Stimulated activated memory B cell treated with anti-CD40 and anti-IgM and Interleukin-4, amounts not matched to agents 10 μg/mL and 1 μg/mL and 100 μg/mL, for 72 hours (primary cell): ENCODE measurements at regions not wholly inside any gene's neighbourhood (a gene's known extent, or its start where the extent isn't known, plus 50 kb on each side); places are given as distances from the start of the nearest gene placed in this dataset.
"Not testable (repeated sequence)": the region's sequence is repeated elsewhere in the genome, so short reads cannot be mapped to it uniquely, and the experiment has no call there.

Source experiments
- ATAC-seq: fragments of 150-1000 bp; cut with Tn5 transposase; 2 replicates; pipeline ENCODE4 v1.10.0; 2021
- H3K27ac Mint-ChIP-seq: one replicate; pipeline ENCODE4 v1.8.0; 2022; ENCODE audit warnings: mild to moderate bottlenecking, mixed read lengths
- H3K27me3 Mint-ChIP-seq: one replicate; pipeline ENCODE4 v1.8.0; 2022; ENCODE audit warnings: mixed read lengths
- H3K36me3 Mint-ChIP-seq: one replicate; pipeline ENCODE4 v1.8.0; 2022; ENCODE audit warnings: mixed read lengths
- H3K4me1 Mint-ChIP-seq: one replicate; pipeline ENCODE4 v1.8.0; 2022; ENCODE audit warnings: mixed read lengths
- H3K4me3 Mint-ChIP-seq: one replicate; pipeline ENCODE4 v1.8.0; 2022; ENCODE audit warnings: mild to moderate bottlenecking, moderate library complexity, mixed read lengths
- H3K9me3 Mint-ChIP-seq: one replicate; pipeline ENCODE4 v1.8.0; 2022; ENCODE audit warnings: mixed read lengths

- Mint-ChIP-seq H3K4me3 (no peak overlapping the region), H3K9me3 (peaks cover 6% of the 10 kb centered on the region), H3K27me3 (no peaks in the 10 kb centered on the region), H3K27ac (no peak overlapping the region), H3K4me1 (peaks cover 25% of the 10 kb centered on the region), H3K36me3 (peaks cover 5% of the 10 kb centered on the region)
- ATAC-seq: no peak
Measured at GRCh38 chr5:89324990-89325389, 442.0 kb upstream of the MEF2C start.

GRCh38 chr5:89320421-89321277, 437.7 kb upstream of the MEF2C start:
- no peaks in the 10 kb centered on the region for H3K36me3 Mint-ChIP-seq
- H3K27ac Mint-ChIP-seq: no peak overlapping the region
- H3K4me3 Mint-ChIP-seq: no peak overlapping the region
- H3K9me3 Mint-ChIP-seq: no peaks in the 10 kb centered on the region
- H3K27me3 Mint-ChIP-seq: no peaks in the 10 kb centered on the region
- peaks cover 20% of the 10 kb centered on the region for H3K4me1 Mint-ChIP-seq
- ATAC-seq: no peak

- not testable (repeated sequence) for H3K27ac Mint-ChIP-seq, H3K9me3 Mint-ChIP-seq, H3K4me3 Mint-ChIP-seq, H3K27me3 Mint-ChIP-seq, ATAC-seq, H3K36me3 Mint-ChIP-seq
- H3K4me1 Mint-ChIP-seq: peaks cover 24% of the 10 kb centered on the region
Measured at GRCh38 chr5:89317838-89318237, 434.9 kb upstream of the MEF2C start.

DNA sequence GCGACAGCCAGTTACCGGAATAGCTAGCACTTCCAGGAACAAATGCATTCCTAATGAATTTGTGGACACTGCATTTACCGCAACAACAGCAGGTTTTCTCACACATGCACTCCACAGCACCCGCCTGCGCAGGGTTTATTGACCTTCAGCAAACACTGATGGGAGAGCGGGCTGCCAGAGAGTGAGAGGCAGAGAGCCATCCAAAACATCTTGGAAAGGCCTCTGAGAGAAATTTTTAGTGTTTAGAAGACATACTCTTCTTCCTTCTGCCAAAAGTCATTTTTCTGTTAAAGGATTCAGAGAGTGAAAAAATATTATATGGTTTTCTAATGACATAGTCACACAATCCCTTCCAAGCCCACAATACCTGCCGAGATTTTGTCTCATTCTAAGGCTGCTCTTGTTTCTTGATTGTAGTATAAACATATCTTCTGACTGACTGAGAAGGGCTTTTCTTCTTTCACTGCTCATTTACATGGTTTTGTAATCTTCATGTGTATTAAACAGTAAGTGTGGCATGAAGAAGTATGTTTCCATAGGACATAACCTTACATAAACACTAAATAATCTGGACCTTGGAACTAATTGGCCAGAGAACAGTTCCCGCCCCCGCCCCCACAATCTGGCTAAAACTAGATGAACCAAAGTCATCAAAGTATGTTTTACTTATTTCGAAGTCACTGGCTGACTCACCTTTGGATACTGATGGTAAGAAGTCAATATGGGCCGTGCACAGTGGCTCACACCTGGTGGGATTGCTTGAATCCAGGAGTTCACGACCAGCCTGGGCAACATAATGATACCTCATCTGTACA, 432.5 kb upstream of the MEF2C start:
- Mint-ChIP-seq H3K36me3 (no peaks in the 10 kb centered on the region), H3K4me1 (peaks cover 28% of the 10 kb centered on the region)

DNA sequence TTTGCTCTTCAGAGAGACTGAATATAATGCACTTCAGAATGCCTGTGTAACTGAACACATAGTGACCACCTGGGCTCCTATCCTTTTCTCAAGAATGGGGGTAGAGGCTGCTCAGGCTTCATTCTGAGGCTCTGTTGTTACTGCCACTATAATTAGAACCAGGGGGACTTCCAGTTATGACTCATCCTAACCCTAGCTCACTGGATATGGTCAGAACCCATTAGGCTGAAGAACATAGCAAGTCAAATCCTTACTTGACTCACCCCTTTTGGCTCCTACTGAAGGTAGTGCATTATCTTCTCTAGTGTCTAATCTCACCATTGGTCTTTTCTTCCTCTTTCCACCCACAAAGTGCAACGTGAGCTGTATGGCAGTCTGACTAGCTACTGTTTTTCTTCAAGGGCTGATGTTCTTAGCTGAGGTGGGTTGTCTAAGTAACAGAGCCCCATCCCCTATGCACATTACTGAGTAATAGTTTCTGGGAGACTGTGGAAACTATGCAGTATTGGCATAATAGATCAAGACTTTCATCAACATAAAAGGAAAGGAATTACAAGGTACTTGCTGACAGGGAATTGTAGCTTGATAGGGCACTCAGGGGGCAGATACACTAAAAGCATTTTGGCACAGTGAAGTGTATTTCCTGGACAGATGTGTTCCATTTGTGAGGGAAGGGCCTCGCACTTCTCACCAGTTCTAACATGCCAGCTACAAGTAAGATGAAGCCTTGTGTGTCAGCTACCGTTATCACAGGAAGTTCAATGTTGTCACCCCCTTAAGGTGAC, 431.0 kb upstream of the MEF2C start:
- H3K27ac Mint-ChIP-seq: peak overlapping the region; percentile 93
- peaks cover 30% of the 10 kb centered on the region for H3K4me1 Mint-ChIP-seq
- peak overlapping the region; percentile 6 for H3K4me3 Mint-ChIP-seq
- peak; percentile 99 for ATAC-seq
- no peaks in the 10 kb centered on the region for H3K27me3 Mint-ChIP-seq
- H3K36me3 Mint-ChIP-seq: no peaks in the 10 kb centered on the region
- no peaks in the 10 kb centered on the region for H3K9me3 Mint-ChIP-seq

More for the DNA sequence above, 432.5 kb upstream of the MEF2C start:
- Mint-ChIP-seq H3K27me3 (no peaks in the 10 kb centered on the region), H3K9me3 (no peaks in the 10 kb centered on the region), H3K4me3 (no peak overlapping the region), H3K27ac (peak overlapping the region; percentile 93)
- no peak for ATAC-seq

- Mint-ChIP-seq H3K9me3 (no peaks in the 10 kb centered on the region), H3K27me3 (no peaks in the 10 kb centered on the region), H3K27ac (peak overlapping the region; percentile 93), H3K4me1 (peaks cover 37% of the 10 kb centered on the region), H3K4me3 (no peak overlapping the region), H3K36me3 (no peaks in the 10 kb centered on the region)
- ATAC-seq: no peak
Measured at GRCh38 chr5:89313044-89313443, 430.1 kb upstream of the MEF2C start.

DNA sequence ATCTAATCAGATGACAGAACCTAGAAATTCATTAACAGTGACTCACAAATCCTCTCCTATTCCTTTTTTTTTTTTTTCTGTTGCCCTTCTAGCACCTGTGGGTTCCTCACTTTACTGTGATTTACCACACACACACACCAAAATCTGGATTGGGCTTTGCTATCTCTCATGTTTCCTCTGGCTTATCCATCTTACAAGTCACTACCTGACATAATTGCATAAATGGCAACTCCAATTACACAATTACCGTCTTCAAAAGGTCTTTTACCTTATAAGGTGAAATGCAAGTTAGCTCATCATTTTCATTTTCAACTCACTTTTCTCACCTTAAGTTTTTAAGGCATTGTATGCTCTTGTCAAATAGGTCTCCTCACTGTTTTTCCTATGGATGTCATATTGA, 426.3 kb upstream of the MEF2C start:
- H3K27ac Mint-ChIP-seq: peak overlapping the region; percentile 48
- no peaks in the 10 kb centered on the region for H3K27me3 Mint-ChIP-seq
- H3K36me3 Mint-ChIP-seq: no peaks in the 10 kb centered on the region
- no peak overlapping the region for H3K4me3 Mint-ChIP-seq
- peaks cover 3% of the 10 kb centered on the region for H3K9me3 Mint-ChIP-seq
- ATAC-seq: no peak
- H3K4me1 Mint-ChIP-seq: peaks cover 44% of the 10 kb centered on the region

DNA sequence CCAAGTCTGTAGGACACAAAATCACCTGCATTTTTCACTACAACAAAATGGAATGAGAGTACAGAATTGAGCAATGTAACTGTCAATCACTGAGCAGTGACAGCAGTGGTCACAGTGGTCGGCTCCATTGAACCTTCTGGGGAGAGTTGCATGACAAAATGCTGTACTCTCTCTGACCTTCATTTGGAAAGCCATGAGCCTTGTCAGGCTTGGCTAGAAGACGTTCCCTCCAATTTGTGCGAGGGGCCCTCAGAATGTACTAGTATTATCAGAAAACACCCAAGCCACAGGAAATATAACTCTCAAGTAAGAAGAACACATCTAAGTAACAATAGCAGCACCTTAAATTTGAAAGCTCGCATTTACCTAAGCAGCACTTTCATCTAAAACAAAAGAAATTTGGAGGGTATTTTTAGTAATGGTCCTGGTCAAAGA, 425.6 kb upstream of the MEF2C start:
- H3K36me3 Mint-ChIP-seq: no peaks in the 10 kb centered on the region
- no peak overlapping the region for H3K4me3 Mint-ChIP-seq
- H3K27me3 Mint-ChIP-seq: no peaks in the 10 kb centered on the region
- H3K9me3 Mint-ChIP-seq: peaks cover 3% of the 10 kb centered on the region
- peak overlapping the region; percentile 48 for H3K27ac Mint-ChIP-seq
- peak; percentile 93 for ATAC-seq
- peaks cover 38% of the 10 kb centered on the region for H3K4me1 Mint-ChIP-seq

- Mint-ChIP-seq H3K4me1 (peaks cover 35% of the 10 kb centered on the region), H3K9me3 (peaks cover 3% of the 10 kb centered on the region), H3K27ac (peak overlapping the region; percentile 48), H3K27me3 (no peaks in the 10 kb centered on the region), H3K36me3 (no peaks in the 10 kb centered on the region), H3K4me3 (no peak overlapping the region)
- no peak for ATAC-seq
Measured at GRCh38 chr5:89307972-89308371, 425.0 kb upstream of the MEF2C start.

GRCh38 chr5:89307141-89307540, 424.2 kb upstream of the MEF2C start:
- ATAC-seq, H3K27me3 Mint-ChIP-seq, H3K36me3 Mint-ChIP-seq, H3K9me3 Mint-ChIP-seq, H3K4me3 Mint-ChIP-seq: not testable (repeated sequence)
- H3K27ac Mint-ChIP-seq: peak overlapping the region; percentile 48
- H3K4me1 Mint-ChIP-seq: peaks cover 34% of the 10 kb centered on the region

DNA sequence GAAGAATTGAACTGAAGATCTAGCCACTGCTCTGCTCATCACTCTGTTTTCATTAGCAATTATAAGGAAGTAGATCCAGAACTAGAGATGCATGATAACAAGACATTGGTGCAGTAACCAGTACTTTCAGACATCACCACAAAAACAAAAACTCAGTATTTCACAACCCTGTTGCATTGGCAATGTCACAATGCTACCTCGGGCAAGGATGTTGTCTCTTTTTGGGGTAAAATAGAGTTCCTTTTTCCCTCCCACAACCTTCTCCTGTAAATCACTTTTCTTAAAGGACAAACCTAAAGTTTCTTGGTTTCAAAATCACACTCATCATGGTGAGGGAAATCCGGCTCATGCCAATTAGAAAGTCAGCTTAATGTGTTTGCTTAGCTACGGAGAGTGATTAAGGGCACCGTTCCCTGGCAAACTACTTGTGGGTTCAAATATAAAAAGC, 420.1 kb upstream of the MEF2C start:
- peaks cover 6% of the 10 kb centered on the region for H3K9me3 Mint-ChIP-seq
- no peak overlapping the region for H3K4me3 Mint-ChIP-seq
- no peaks in the 10 kb centered on the region for H3K36me3 Mint-ChIP-seq
- peaks cover 40% of the 10 kb centered on the region for H3K4me1 Mint-ChIP-seq
- H3K27me3 Mint-ChIP-seq: no peaks in the 10 kb centered on the region
- H3K27ac Mint-ChIP-seq: peak overlapping the region; percentile 89
- ATAC-seq: peak; percentile 85

DNA sequence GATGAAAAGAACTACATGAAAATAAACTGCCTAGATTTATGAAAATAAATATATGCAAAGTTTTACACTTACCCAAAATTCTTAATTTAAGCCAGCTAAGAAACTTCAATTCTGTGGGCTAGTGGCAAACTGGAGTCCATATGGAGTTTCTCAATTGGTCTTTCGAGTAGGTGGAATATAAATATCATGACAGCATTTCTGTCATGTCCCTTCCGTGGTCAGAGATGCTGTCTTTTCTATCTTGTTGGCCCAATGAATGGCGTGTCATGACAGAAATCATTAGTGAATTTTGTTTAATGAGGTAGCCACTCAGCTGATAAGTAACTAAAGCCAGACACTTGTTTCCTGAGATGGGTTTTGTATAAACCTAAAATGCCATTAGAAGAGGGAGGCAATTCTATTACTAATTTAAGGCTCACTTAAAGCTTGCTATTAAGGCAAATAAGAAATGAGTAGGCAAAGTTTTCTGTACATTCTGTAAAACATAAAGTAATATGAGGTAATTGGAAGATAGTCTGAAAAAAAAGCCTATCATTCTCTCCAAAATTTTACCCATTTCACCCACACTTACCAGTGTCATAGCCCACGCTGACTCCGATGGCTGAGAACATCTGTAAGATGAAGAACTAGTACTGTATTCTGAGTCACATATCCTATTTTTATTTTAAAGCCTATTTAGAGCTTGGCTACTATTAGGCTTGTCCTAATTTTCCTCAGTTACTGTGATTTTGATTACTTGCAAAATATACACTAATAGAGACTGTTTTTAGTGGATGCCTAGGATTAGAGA, 419.3 kb upstream of the MEF2C start:
- peaks cover 36% of the 10 kb centered on the region for H3K4me1 Mint-ChIP-seq
- H3K27me3 Mint-ChIP-seq: no peaks in the 10 kb centered on the region
- ATAC-seq: peak; percentile 53

DNA sequence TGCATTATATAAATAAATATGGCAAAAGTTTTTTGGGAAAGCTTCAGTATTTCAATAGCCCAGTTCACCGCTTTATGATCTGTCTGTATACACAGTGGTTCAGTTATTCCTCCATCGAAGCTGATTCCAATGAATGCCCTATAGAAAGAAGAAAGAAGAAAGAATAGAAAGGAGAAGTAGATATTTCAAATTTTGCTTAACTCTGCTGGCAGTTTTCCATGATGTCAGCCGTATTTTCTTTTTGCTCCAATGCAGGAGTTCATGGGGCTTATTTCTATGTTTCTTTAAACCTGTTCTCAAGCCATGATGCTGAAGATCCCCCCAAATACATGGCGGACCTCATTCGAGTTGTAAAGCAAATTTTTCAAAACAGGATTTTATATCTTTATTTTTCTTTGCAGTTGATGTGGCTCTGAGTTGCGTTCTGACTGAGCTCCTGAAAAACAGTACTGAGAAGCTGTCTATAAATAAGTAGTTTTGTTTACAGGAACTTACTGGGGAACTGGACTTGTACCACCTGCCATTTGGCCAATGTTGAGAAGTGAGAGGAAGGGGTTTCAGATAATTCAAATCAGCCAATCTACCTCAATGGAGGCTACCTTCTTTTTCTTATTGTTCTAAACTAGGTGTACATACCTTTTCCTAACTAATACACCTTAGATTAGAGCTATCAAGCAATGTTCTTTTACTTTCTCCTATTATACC, 418.5 kb upstream of the MEF2C start:
- Mint-ChIP-seq H3K36me3 (no peaks in the 10 kb centered on the region), H3K9me3 (peaks cover 3% of the 10 kb centered on the region), H3K4me1 (peaks cover 36% of the 10 kb centered on the region), H3K27ac (peak overlapping the region; percentile 89), H3K27me3 (no peaks in the 10 kb centered on the region), H3K4me3 (peak overlapping the region; percentile 54)
- peak; percentile 83 for ATAC-seq

More for the DNA sequence above, 419.3 kb upstream of the MEF2C start:
- Mint-ChIP-seq H3K27ac (peak overlapping the region; percentile 89), H3K4me3 (peak overlapping the region; percentile 36), H3K36me3 (no peaks in the 10 kb centered on the region), H3K9me3 (peaks cover 6% of the 10 kb centered on the region)
